ENCODE measurements at regions not wholly inside any gene's neighbourhood (a gene's known extent, or its start where the extent isn't known, plus 50 kb on each side); places are given as distances from the start of the nearest gene placed in this dataset.

DNA sequence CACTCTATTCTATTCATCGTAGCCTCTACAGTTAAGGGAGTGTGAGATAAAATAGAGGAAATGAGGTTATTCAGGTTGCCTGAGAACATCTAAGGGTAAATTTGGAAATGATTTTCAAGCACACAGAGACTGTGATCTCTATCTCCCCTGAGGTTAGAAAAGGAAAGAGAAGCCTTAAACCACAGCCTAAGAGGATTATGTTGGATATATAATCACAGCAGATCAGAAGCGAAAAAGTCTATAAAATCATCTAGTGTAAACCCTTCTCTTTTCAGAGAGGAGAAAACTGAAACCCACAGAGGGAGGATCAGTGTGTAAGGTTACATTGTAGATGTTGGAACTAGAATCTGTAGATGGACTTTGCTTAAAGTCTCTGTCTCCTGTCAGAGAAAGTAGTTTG, 90.6 kb upstream of the SEMA3E start:
- no peak for TF ChIP-seq ZNF274 (IDR thresholded peaks at IDR 0.05; ENCODE audit: low read length)
- TF ChIP-seq ZNF274 (tag by site-specific recombination; IDR thresholded peaks at IDR 0.05; ENCODE audit: borderline replicate concordance): no peak
- no peak for TF ChIP-seq PRDM1 (tag by site-specific recombination; IDR thresholded peaks at IDR 0.05)
- TF ChIP-seq, protein P1, sequence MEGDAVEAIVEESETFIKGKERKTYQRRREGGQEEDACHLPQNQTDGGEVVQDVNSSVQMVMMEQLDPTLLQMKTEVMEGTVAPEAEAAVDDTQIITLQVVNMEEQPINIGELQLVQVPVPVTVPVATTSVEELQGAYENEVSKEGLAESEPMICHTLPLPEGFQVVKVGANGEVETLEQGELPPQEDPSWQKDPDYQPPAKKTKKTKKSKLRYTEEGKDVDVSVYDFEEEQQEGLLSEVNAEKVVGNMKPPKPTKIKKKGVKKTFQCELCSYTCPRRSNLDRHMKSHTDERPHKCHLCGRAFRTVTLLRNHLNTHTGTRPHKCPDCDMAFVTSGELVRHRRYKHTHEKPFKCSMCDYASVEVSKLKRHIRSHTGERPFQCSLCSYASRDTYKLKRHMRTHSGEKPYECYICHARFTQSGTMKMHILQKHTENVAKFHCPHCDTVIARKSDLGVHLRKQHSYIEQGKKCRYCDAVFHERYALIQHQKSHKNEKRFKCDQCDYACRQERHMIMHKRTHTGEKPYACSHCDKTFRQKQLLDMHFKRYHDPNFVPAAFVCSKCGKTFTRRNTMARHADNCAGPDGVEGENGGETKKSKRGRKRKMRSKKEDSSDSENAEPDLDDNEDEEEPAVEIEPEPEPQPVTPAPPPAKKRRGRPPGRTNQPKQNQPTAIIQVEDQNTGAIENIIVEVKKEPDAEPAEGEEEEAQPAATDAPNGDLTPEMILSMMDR (tag by site-specific recombination; IDR thresholded peaks at IDR 0.05): no peak
- TF ChIP-seq REPIN1 (tag by site-specific recombination; IDR thresholded peaks at IDR 0.05; ENCODE audit: low read depth): no peak
- no peak for TF ChIP-seq ZNF138 (tag by site-specific recombination; IDR thresholded peaks at IDR 0.05; ENCODE audit: borderline replicate concordance)
- TF ChIP-seq ZNF311 (tag by site-specific recombination; IDR thresholded peaks at IDR 0.05; ENCODE audit: borderline replicate concordance): no peak
- TF ChIP-seq ZNF2 (tag by site-specific recombination; IDR thresholded peaks at IDR 0.05): no peak
- TF ChIP-seq KLF7 (tag by site-specific recombination; IDR thresholded peaks at IDR 0.05; ENCODE audit: borderline replicate concordance): no peak

Measured in HEK293 (cell line).